Panc1 (cell line): ENCODE measurements at regions not wholly inside any gene's neighbourhood (a gene's known extent, or its start where the extent isn't known, plus 50 kb on each side); places are given as distances from the start of the nearest gene placed in this dataset.

Source experiments
- ATAC-seq: fragments of 200-7000 bp; cut with Tn5 transposase; 2 replicates; pipeline ENCODE4 v1.9.1; 2020; ENCODE audit warnings: mild to moderate bottlenecking, moderate library complexity
- BruUV-seq: library from RNA; stranded (reverse); fragments of 400-500 nt; replicated peaks from 2 replicates; lab custom pipeline; 2021; lab: Mats Ljungman, UMichigan
- CTCF ChIA-PET: fragments of 300-600 bp; sonication (Branson Sonifier 250); formaldehyde crosslinking; loops from one replicate; lab custom pipeline; 2022; ENCODE audit warnings: antibody characterized with exemption; lab: Charles Lee
- POLR2A ChIA-PET: fragments of 300-600 bp; sonication (Branson Sonifier 250); formaldehyde crosslinking; loops from one replicate; lab custom pipeline; 2022; ENCODE audit warnings: antibody characterized with exemption; lab: Charles Lee
- DNase-seq: peaks from one replicate; pipeline ENCODE4 v3.0.0-alpha.2; 2010; ENCODE audit warnings: low read depth, low spot score
- H3K27ac ChIP-seq: 2 replicates; pipeline ENCODE4 v1.5.1; 2011; ENCODE audit warnings: mild to moderate bottlenecking, low read length, inconsistent platforms
- H3K27me3 ChIP-seq: fragments of 200-500 bp; sonication (Bioruptor generic); 2 replicates; pipeline ENCODE4 v1.6.0; 2014; ENCODE audit warnings: low read length, inconsistent platforms; ENCODE audit not compliant: control insufficient read depth, insufficient read depth
- H3K36me3 ChIP-seq: fragments of 200-500 bp; sonication (Bioruptor generic); 2 replicates; pipeline ENCODE4 v1.5.1; 2014; ENCODE audit warnings: inconsistent platforms, mild to moderate bottlenecking, low read length, moderate library complexity; ENCODE audit not compliant: control insufficient read depth, insufficient read depth
- H3K4me1 ChIP-seq: 2 replicates; pipeline ENCODE4 v1.5.1; 2011; ENCODE audit warnings: inconsistent platforms, mild to moderate bottlenecking, low read length, moderate library complexity; ENCODE audit not compliant: control insufficient read depth, insufficient read depth
- H3K4me3 ChIP-seq, 2 experiments: 2 replicates each; pipeline ENCODE4 v1.5.1; 2011 to 2012; ENCODE audit warnings: low read depth in 2 of 2, low read length in 2 of 2, mild to moderate bottlenecking in 2 of 2, inconsistent platforms in 1 of 2, moderate library complexity in 1 of 2
- H3K9me3 ChIP-seq: fragments of 200-500 bp; sonication (Bioruptor generic); 2 replicates; pipeline ENCODE4 v1.5.1; 2014; ENCODE audit warnings: low read depth, mild to moderate bottlenecking, inconsistent platforms, low read length, moderate library complexity; ENCODE audit not compliant: control insufficient read depth, insufficient read depth
- POLR2AphosphoS5 ChIP-seq: IDR thresholded peaks from 2 replicates; pipeline ENCODE4 v1.6.1; 2012; ENCODE audit warnings: mild to moderate bottlenecking, low read depth, low read length, moderate library complexity
- SIN3A ChIP-seq: IDR thresholded peaks from 2 replicates; pipeline ENCODE4 v1.6.1; 2012; ENCODE audit warnings: low read depth, mild to moderate bottlenecking, low read length, moderate library complexity, borderline replicate concordance; ENCODE audit not compliant: insufficient read depth
- TCF7L2 ChIP-seq: IDR thresholded peaks from 2 replicates; pipeline ENCODE4 v1.6.1; 2011; ENCODE audit warnings: mild to moderate bottlenecking, low read depth, low read length, inconsistent platforms
- in situ Hi-C: cut with HindIII; loops from 2 replicates; pipeline ENCODE4 v1.10.0; 2016; ENCODE audit warnings: low sequenced_read_pairs, low pct_unique_long_range_greater_than_20kb
- intact Hi-C: fragments of 100-400 bp; cut with micrococcal nuclease; formaldehyde crosslinking; loops from one replicate; pipeline ENCODE4 v1.10.0; 2022; ENCODE audit not compliant: unreplicated experiment
- TF ChIP-seq, protein P1 (sequence below), 2 experiments: IDR thresholded peaks; 2 replicates each; pipeline ENCODE4 v1.6.1; 2011 to 2012; ENCODE audit warnings: low read depth in 2 of 2, control low read depth in 1 of 2, low read length in 1 of 2, mild to moderate bottlenecking in 1 of 2, moderate library complexity in 1 of 2; ENCODE audit not compliant: insufficient read depth in 1 of 2
- TF ChIP-seq, protein P2 (sequence below): fragments of 450-650 bp; IDR thresholded peaks from 2 replicates; pipeline ENCODE4 v1.5.1; 2017; ENCODE audit warnings: mild to moderate bottlenecking

DNA sequence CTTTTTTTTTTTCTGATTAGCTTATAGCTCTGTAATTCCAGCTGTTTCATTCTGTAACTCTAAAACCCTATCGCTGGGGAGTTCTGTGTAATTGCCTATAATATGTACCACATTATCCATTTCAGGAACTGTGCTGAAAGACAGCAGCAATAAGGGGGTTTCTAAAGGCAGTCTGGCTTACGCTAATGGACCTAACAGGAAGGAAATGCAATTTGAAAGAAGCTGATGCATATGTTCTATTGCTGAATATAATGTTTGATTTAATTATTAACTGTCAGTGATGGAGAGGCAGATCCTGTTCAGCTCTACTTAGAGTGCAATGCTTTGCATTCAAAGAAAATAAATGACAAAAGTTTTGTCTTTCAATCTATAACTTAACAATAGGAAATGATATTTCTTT is 209.4 kb upstream of the SNX7 start:
- POLR2A ChIA-PET = no interaction called here
- no peak overlapping the region for H3K4me3 ChIP-seq
- no peak overlapping the region for H3K27ac ChIP-seq
- H3K9me3 ChIP-seq = no peaks in the 10 kb centered on the region
- H3K27me3 ChIP-seq = no peaks in the 10 kb centered on the region
- H3K36me3 ChIP-seq = no peaks in the 10 kb centered on the region
- TF ChIP-seq, protein P1, sequence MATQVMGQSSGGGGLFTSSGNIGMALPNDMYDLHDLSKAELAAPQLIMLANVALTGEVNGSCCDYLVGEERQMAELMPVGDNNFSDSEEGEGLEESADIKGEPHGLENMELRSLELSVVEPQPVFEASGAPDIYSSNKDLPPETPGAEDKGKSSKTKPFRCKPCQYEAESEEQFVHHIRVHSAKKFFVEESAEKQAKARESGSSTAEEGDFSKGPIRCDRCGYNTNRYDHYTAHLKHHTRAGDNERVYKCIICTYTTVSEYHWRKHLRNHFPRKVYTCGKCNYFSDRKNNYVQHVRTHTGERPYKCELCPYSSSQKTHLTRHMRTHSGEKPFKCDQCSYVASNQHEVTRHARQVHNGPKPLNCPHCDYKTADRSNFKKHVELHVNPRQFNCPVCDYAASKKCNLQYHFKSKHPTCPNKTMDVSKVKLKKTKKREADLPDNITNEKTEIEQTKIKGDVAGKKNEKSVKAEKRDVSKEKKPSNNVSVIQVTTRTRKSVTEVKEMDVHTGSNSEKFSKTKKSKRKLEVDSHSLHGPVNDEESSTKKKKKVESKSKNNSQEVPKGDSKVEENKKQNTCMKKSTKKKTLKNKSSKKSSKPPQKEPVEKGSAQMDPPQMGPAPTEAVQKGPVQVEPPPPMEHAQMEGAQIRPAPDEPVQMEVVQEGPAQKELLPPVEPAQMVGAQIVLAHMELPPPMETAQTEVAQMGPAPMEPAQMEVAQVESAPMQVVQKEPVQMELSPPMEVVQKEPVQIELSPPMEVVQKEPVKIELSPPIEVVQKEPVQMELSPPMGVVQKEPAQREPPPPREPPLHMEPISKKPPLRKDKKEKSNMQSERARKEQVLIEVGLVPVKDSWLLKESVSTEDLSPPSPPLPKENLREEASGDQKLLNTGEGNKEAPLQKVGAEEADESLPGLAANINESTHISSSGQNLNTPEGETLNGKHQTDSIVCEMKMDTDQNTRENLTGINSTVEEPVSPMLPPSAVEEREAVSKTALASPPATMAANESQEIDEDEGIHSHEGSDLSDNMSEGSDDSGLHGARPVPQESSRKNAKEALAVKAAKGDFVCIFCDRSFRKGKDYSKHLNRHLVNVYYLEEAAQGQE (IDR thresholded peaks at IDR 0.05; ENCODE audit: insufficient read depth in 1 of 2, low read depth in 2 of 2, low read length in 1 of 2) = no peak
- TF ChIP-seq TCF7L2 = no peak
- no peak for TF ChIP-seq POLR2AphosphoS5
- TF ChIP-seq SIN3A = no peak
- TF ChIP-seq, protein P2, sequence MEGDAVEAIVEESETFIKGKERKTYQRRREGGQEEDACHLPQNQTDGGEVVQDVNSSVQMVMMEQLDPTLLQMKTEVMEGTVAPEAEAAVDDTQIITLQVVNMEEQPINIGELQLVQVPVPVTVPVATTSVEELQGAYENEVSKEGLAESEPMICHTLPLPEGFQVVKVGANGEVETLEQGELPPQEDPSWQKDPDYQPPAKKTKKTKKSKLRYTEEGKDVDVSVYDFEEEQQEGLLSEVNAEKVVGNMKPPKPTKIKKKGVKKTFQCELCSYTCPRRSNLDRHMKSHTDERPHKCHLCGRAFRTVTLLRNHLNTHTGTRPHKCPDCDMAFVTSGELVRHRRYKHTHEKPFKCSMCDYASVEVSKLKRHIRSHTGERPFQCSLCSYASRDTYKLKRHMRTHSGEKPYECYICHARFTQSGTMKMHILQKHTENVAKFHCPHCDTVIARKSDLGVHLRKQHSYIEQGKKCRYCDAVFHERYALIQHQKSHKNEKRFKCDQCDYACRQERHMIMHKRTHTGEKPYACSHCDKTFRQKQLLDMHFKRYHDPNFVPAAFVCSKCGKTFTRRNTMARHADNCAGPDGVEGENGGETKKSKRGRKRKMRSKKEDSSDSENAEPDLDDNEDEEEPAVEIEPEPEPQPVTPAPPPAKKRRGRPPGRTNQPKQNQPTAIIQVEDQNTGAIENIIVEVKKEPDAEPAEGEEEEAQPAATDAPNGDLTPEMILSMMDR = no peak
- CTCF ChIA-PET = no interaction called here
- H3K4me1 ChIP-seq = no peaks in the 10 kb centered on the region
- ATAC-seq (no peak), DNase-seq (no peak)
- no TSS peak for BruUV-seq
- in situ Hi-C loops = no loop called here
- intact Hi-C loops = no loop called here

DNA sequence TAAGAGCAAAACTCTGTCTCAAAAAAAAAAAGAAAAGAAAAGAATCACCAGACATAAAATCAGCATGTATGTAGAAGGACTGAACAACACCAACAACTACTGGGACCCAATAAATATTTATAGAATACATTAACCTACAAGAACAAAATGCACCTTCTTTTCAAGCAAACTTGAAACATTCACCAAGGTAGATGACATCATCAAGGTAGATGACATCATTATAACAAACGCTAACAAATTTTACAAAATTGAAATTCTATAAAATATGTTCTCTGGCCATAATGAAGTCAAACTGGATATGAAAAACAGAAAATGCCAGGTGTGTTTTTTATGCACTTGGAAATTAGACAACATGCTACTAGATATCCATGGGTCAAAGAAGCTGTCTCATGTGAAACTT is 220.2 kb upstream of the SNX7 start:
- H3K27ac ChIP-seq = no peak overlapping the region
- DNase-seq = no peak
- H3K4me3 ChIP-seq = no peak overlapping the region
- H3K36me3 ChIP-seq = no peaks in the 10 kb centered on the region
- ChIA-PET POLR2A (no interaction called here), CTCF (no interaction called here)
- in situ Hi-C loops (no loop called here), intact Hi-C loops (no loop called here)
- BruUV-seq = no TSS peak
- ATAC-seq = no peak
- no peaks in the 10 kb centered on the region for H3K9me3 ChIP-seq
- H3K4me1 ChIP-seq = no peaks in the 10 kb centered on the region
- no peaks in the 10 kb centered on the region for H3K27me3 ChIP-seq
- TF ChIP-seq SIN3A (no peak), TCF7L2 (no peak), POLR2AphosphoS5 (no peak)
- TF ChIP-seq, protein P1 (IDR thresholded peaks at IDR 0.05; ENCODE audit: insufficient read depth in 1 of 2, low read depth in 2 of 2, low read length in 1 of 2) = no peak
- TF ChIP-seq, protein P2 = no peak
